Fibroblast of lung (primary cell): ENCODE measurements at regions not wholly inside any gene's neighbourhood (a gene's known extent, or its start where the extent isn't known, plus 50 kb on each side); places are given as distances from the start of the nearest gene placed in this dataset.

Experiments used
- DNase-seq, 2 donors: peaks; one replicate each; pipeline versions ENCODE4 v3.0.0 to v3.0.0-alpha.2; 2010; ENCODE audit warnings: low read depth in 2 of 2
- H2AFZ ChIP-seq: 2 replicates; pipeline ENCODE4 v1.5.1; 2012; ENCODE audit warnings: low read length, control low read depth, inconsistent platforms
- H3K27ac ChIP-seq: 2 replicates; pipeline ENCODE4 v1.5.1; 2011; ENCODE audit warnings: low read length, control low read depth; ENCODE audit not compliant: insufficient read depth
- H3K27me3 ChIP-seq: 2 replicates; pipeline ENCODE4 v1.5.1; 2011; ENCODE audit warnings: mild to moderate bottlenecking, low read length; ENCODE audit not compliant: control insufficient read depth, insufficient read depth
- H3K36me3 ChIP-seq: 2 replicates; pipeline ENCODE4 v1.5.1; 2011; ENCODE audit warnings: low read length; ENCODE audit not compliant: control insufficient read depth, insufficient read depth
- H3K4me1 ChIP-seq: 2 replicates; pipeline ENCODE4 v1.5.1; 2011; ENCODE audit warnings: low read length; ENCODE audit not compliant: control insufficient read depth, insufficient read depth; ENCODE audit errors: extremely low read depth
- H3K4me2 ChIP-seq: 2 replicates; pipeline ENCODE4 v1.5.1; 2011; ENCODE audit warnings: low read length, control low read depth; ENCODE audit not compliant: insufficient read depth; ENCODE audit errors: extremely low read depth
- H3K4me3 ChIP-seq, 4 experiments: fragments of 200-600 bp in 1 of 4; sonication (generic) in 1 of 4; replicated peaks in 1 of 4; 2 replicates each; pipeline ENCODE4 v1.5.1; 2011 to 2016; ENCODE audit warnings: low read length in 4 of 4, low read depth in 3 of 4, mild to moderate bottlenecking in 3 of 4, control low read depth in 2 of 4, inconsistent platforms in 1 of 4, mixed read lengths in 1 of 4; ENCODE audit not compliant: insufficient read depth in 1 of 4; ENCODE audit errors: control extremely low read depth in 1 of 4
- H3K79me2 ChIP-seq: 2 replicates; pipeline ENCODE4 v1.5.1; 2012; ENCODE audit warnings: mild to moderate bottlenecking, low read length, inconsistent platforms; ENCODE audit not compliant: control insufficient read depth, insufficient read depth
- H3K9ac ChIP-seq: 2 replicates; pipeline ENCODE4 v1.5.1; 2011; ENCODE audit warnings: mild to moderate bottlenecking, low read length, control low read depth; ENCODE audit not compliant: insufficient read depth
- H3K9me3 ChIP-seq: 2 replicates; pipeline ENCODE4 v1.5.1; 2012; ENCODE audit warnings: low read depth, low read length; ENCODE audit not compliant: control insufficient read depth, insufficient read depth
- H4K20me1 ChIP-seq: 2 replicates; pipeline ENCODE4 v1.5.1; 2011; ENCODE audit warnings: low read length; ENCODE audit not compliant: control insufficient read depth, insufficient read depth; ENCODE audit errors: extremely low read depth
- EZH2 ChIP-seq: IDR thresholded peaks from 2 replicates; pipeline ENCODE4 v1.5.1; 2012; ENCODE audit warnings: low read length, control low read depth, mild to moderate bottlenecking; ENCODE audit errors: missing control alignments
- TF ChIP-seq, protein P1 (sequence below), 2 donors: IDR thresholded peaks in 1 of 2; conservative IDR thresholded peaks in 1 of 2; 1 replicate in 1 of 2; 2 replicates in 1 of 2; pipeline ENCODE4 v1.5.1; 2011 to 2012; ENCODE audit warnings: low read length in 2 of 2, control low read depth in 1 of 2, inconsistent platforms in 1 of 2, low read depth in 1 of 2, mild to moderate bottlenecking in 1 of 2

DNA sequence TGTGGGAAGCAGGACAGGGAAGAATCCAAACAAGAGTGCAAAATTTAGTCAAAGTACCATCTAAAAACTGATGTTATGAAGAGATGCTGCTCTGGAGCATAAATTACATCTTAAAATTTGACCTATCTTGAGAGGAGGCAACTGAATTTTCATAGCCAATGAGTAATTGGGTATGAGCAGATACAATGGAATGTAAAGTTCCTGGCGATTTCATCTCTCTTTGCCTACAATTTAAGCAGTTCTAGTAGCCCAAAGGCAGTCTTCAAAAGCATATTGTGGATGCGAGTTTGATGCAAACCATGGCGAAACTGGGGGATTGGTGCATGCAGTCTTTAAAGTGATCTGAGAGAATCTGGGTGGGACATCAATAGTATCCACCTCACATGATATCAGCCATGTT is 1265.9 kb downstream of the BRINP3 start:
- Histone ChIP-seq H4K20me1 (no peaks in the 10 kb centered on the region), H3K9ac (no peak overlapping the region), H3K27me3 (no peaks in the 10 kb centered on the region), H3K27ac (no peak overlapping the region), H3K79me2 (no peaks in the 10 kb centered on the region), H3K9me3 (no peaks in the 10 kb centered on the region), H3K36me3 (no peaks in the 10 kb centered on the region), H3K4me2 (no peak overlapping the region), H2AFZ (no peak overlapping the region), H3K4me3 (no peak overlapping the region), H3K4me1 (no peaks in the 10 kb centered on the region)
- DNase-seq = peak; percentile 51 to 68
- TF ChIP-seq, protein P1, sequence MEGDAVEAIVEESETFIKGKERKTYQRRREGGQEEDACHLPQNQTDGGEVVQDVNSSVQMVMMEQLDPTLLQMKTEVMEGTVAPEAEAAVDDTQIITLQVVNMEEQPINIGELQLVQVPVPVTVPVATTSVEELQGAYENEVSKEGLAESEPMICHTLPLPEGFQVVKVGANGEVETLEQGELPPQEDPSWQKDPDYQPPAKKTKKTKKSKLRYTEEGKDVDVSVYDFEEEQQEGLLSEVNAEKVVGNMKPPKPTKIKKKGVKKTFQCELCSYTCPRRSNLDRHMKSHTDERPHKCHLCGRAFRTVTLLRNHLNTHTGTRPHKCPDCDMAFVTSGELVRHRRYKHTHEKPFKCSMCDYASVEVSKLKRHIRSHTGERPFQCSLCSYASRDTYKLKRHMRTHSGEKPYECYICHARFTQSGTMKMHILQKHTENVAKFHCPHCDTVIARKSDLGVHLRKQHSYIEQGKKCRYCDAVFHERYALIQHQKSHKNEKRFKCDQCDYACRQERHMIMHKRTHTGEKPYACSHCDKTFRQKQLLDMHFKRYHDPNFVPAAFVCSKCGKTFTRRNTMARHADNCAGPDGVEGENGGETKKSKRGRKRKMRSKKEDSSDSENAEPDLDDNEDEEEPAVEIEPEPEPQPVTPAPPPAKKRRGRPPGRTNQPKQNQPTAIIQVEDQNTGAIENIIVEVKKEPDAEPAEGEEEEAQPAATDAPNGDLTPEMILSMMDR (conservative IDR thresholded peaks at IDR 0.05 in 1 of 2, IDR thresholded peaks at IDR 0.05 in 1 of 2; ENCODE audit: low read depth in 1 of 2, low read length in 2 of 2) = no peak
- no peak for TF ChIP-seq EZH2

DNA sequence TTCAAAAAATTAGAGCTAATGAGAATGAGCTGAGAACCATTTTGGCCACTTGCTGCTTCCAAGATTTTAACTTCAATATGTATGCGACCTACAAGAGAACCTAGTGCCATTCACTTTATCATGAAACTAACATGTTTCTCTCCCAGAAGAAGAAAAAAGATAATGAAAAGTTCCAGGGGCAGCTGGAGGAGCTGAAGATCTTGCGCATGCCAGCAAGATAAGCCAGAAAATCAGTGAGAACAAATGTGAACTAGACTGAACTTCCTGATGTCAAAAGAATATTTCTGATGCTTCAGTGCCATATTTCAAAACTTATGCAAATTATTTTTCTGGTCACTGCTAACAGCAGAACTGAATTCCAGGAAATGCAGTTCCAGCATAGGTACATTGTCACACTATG is 1265.1 kb downstream of the BRINP3 start:
- no peak overlapping the region for H3K27ac ChIP-seq
- H3K36me3 ChIP-seq = no peaks in the 10 kb centered on the region
- DNase-seq = no peak
- H3K4me1 ChIP-seq = no peaks in the 10 kb centered on the region
- TF ChIP-seq, protein P1 (conservative IDR thresholded peaks at IDR 0.05 in 1 of 2, IDR thresholded peaks at IDR 0.05 in 1 of 2; ENCODE audit: low read depth in 1 of 2, low read length in 2 of 2) = no peak
- no peak for TF ChIP-seq EZH2
- no peaks in the 10 kb centered on the region for H3K27me3 ChIP-seq
- H3K9me3 ChIP-seq = no peaks in the 10 kb centered on the region
- no peak overlapping the region for H3K4me3 ChIP-seq
- H3K9ac ChIP-seq = no peak overlapping the region
- no peak overlapping the region for H2AFZ ChIP-seq
- H3K79me2 ChIP-seq = no peaks in the 10 kb centered on the region
- no peaks in the 10 kb centered on the region for H4K20me1 ChIP-seq
- H3K4me2 ChIP-seq = no peak overlapping the region

DNA sequence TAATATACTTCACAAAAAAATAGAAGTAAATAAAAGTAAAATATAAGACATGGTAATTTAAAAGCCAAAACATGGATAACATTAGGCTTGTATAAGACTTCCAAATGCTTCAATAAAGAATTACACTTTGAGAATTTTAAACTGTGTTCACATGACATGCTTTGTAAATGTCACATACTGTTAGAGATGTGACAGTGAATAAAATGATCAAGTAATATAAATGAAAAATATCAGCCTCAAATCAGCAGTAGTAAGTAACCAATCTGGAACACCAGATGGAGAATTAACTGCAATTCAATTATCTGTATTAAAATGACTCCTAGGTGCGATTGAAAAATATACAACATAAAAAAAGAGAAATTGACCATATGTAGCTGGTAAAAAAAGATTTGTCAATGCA is 1260.8 kb downstream of the BRINP3 start:
- Histone ChIP-seq H3K9ac (no peak overlapping the region), H3K4me1 (no peaks in the 10 kb centered on the region), H3K27ac (no peak overlapping the region), H3K4me2 (no peak overlapping the region), H3K27me3 (no peaks in the 10 kb centered on the region), H3K79me2 (no peaks in the 10 kb centered on the region), H2AFZ (no peak overlapping the region), H3K36me3 (no peaks in the 10 kb centered on the region), H3K9me3 (no peaks in the 10 kb centered on the region), H4K20me1 (no peaks in the 10 kb centered on the region), H3K4me3 (no peak overlapping the region)
- DNase-seq = no peak
- TF ChIP-seq, protein P1 (conservative IDR thresholded peaks at IDR 0.05 in 1 of 2, IDR thresholded peaks at IDR 0.05 in 1 of 2; ENCODE audit: low read depth in 1 of 2, low read length in 2 of 2) = no peak
- no peak for TF ChIP-seq EZH2
